ENCODE measurements at regions not wholly inside any gene's neighbourhood (a gene's known extent, or its start where the extent isn't known, plus 50 kb on each side); places are given as distances from the start of the nearest gene placed in this dataset.

DNA sequence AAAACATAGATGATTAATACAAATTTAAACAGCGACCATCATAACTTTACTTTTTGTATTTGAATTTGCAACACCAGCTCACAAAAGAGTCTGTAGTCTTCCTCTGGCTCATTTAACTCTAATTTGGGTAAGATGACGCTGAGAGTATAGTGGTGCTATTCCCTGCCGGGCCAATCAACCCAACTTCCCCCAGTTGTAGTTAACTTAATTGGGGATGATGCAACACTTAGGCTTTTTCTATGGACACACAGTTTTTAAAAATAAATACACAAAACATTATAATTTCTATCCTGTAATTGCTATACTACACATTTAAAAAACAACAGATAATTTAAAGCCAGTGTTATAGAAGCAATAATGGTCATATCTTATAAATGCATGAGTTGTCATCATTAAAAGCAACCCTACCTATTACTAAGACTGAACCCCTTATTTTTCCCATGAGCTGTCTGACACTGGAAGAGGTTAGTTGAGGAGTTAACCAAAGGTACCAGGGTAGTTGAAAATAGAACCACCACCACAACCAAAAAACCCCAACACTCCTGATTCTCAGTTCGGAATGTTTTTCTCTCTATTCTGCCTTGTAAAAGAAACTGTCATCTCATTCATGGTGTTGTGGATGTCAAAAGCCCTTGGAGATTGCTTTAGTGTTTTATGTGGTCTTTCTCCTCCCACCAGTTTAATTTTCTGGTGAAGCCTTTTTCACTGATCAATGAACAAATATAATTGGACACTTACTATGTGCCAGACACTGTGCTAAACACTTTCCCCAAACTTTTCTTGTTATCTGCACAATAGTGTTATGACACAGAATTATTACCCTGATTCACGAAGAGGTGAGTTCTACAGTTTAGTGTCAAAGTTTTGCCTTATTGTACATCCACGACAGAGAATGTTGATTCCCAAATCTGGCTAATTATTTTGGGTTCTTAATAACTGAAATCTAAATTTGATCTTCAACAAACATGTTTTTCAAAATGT is 61.5 kb upstream of the RAPGEF2 start:
- no peak for DNase-seq

DNA sequence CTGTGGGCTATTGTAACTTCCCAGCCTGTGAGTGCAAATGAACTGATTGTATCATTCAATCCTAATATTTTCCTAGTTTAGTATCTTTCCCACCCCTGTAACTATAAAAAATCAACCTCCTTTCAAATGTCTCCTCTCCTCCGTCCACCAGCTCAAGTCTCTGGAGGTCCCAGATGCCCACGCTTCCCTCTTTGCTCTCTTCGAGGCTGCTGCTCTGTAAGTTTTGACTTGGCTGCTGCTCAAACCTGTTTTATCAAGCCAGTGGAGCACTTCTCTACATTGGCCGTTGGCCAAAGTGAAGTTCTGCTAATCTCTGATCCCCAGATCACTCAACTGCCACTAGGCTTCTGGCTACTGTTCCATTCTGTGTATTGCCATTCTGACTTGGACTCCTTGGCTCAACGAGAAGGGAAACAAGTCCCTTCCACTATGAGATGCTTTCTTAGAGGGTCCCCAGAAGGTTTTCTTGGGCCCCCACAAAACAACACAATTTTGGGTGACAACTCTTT is 60.7 kb upstream of the RAPGEF2 start:
- no peak for DNase-seq

GRCh38 chr4:159042868-159043267 is 60.0 kb upstream of the RAPGEF2 start:
- DNase-seq = no peak

- DNase-seq = no peak
Measured at GRCh38 chr4:159043861-159044260, 59.0 kb upstream of the RAPGEF2 start.

GRCh38 chr4:159045321-159045720 is 57.6 kb upstream of the RAPGEF2 start:
- no peak for DNase-seq

GRCh38 chr4:159046683-159047082 is 56.2 kb upstream of the RAPGEF2 start:
- DNase-seq = no peak

DNA sequence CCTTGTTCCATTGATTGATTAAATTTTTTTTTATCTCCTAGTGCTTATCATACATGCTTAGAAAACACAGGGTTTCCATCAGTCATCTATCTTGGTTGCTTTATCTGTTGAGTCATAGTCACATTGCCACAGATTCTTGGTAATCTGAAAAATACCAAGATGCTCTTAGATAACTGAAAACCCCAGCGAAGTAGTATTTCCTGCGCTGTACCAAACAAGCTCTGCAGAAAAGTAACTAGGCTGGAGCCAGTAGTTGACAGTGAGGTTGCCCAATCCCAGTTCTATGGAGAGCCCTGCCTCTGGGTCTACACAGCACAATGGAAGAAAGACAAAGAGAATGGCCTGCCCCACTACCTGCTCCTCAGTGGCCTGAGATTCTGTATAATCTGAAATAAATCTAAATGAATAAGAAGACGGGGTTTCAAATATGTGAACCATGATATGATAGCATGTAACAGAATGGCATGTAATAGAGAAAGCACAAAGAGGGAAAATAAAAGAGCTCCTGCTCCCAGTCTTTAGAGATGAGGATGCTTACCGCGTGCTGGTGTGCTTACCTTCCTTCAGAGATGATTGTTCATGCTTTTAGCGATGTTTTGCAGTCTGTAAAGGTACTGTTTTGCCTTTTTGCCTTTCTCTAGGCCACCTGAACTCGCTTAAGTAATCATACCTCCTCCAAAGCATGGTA is 55.3 kb upstream of the RAPGEF2 start:
- no peak for DNase-seq

DNA sequence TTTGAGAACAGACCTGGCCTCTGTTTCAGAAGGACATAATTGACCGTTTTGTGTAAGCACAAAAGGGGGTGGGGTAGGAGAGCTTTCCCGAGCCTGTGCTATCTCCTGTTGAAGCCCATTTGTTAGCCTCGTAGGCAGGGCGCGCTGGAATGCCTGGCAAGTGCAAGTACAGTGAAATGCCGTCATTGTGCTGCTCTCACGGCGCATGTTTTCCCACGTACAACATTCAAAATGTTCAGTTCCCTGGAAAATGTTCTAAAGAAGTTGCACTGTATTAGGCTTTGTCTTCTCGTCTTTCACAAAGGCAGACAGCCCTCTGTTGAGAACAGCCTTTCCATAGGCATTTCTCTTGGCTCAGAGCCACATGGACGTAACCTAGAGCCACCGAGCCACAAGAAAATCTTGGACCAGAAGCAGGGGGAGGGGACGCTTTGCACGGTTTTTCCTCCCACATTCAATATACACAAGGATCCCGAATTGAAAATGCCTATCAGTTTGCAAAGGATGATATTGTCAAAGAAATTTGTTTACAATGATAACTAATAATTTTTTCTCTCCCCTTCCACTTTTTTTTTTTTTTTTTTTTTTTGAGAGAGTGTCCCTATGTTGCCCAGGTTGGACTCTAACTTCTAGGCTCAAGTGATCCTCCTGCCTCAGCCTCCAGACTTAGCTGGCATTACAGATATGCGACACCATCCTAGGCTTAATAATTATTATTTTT is 54.6 kb upstream of the RAPGEF2 start:
- DNase-seq = no peak

DNA sequence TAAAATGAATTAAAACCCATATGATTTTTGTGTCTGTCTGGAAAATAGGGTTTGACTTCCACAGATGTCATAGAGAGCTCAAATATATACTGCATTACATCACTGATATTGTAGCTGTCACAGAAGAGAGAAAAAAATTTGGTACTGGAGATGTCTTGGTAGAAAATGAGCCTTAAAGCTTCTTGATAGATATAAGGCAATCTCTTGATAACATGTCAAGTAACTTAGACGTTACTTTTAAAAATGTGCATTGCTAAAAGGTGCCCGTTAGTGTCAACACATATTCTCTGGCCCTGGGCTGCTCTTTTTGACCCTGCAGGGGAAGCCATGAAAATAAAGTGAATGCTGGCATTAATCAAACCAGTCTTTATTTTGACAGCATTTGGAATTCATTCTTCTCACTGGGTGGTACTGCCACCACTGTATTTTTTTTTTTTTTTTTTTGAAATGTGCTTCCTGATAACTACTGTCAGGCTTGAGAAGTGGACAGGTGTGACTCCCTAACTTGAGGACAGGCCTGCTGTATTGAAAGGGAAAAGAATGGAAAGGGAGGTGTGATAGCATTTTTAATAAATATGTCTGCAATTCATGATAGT is 53.0 kb upstream of the RAPGEF2 start:
- DNase-seq = no peak

- DNase-seq = no peak
Measured at GRCh38 chr4:159051245-159052071, 51.4 kb upstream of the RAPGEF2 start.

DNA sequence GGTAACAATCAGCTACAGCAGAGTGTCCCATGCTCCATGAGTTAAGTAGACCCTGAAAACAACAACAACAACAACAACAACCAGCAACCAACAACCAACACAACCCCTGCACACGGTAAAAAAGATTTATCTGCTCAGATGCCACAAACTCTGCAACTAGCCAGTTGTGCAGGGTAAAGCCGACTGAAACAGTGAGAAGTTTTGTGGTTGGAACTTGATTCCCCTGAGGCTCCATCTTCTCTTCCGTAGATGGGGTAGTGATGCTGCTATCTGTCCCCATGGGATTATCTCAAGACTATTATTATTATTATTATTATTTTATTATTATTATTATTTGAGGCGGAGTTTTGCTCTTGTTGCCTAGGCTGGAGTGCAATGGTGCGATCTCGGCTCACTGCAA is 50.6 kb upstream of the RAPGEF2 start:
- no peak for DNase-seq
